Mesodermal cell (in vitro differentiated cells): ENCODE measurements at regions not wholly inside any gene's neighbourhood (a gene's known extent, or its start where the extent isn't known, plus 50 kb on each side); places are given as distances from the start of the nearest gene placed in this dataset.

ENCODE experiments used
- H3K27ac ChIP-seq: 2 replicates; pipeline ENCODE4 v1.7.0; 2013; ENCODE audit warnings: mild to moderate bottlenecking, low read depth, low read length, moderate library complexity; ENCODE audit not compliant: severe bottlenecking
- H3K36me3 ChIP-seq: 2 replicates; pipeline ENCODE4 v1.7.1; 2013; ENCODE audit warnings: mild to moderate bottlenecking, low read length, moderate library complexity; ENCODE audit not compliant: control insufficient read depth, insufficient read depth
- H3K4me1 ChIP-seq: one replicate; pipeline ENCODE4 v1.7.1; 2013; ENCODE audit warnings: mild to moderate bottlenecking, low read length; ENCODE audit not compliant: insufficient read depth, control insufficient read depth, poor library complexity, severe bottlenecking
- H3K4me3 ChIP-seq: 2 replicates; pipeline ENCODE4 v1.7.0; 2013; ENCODE audit warnings: low read length, control low read depth, mild to moderate bottlenecking; ENCODE audit not compliant: insufficient read depth, poor library complexity, severe bottlenecking; ENCODE audit errors: extremely low read depth
- H3K9me3 ChIP-seq: 2 replicates; pipeline ENCODE4 v1.7.1; 2013; ENCODE audit warnings: mild to moderate bottlenecking, low read length, moderate library complexity; ENCODE audit not compliant: control insufficient read depth
- WGBS, 2 experiments: methylation state at CpG; one replicate each; pipeline ENCODE4 v1.1.5; 2013; ENCODE audit warnings: missing lambda C conversion rate in 2 of 2; ENCODE audit not compliant: insufficient coverage in 2 of 2; 5-methylcytosine and 5-hydroxymethylcytosine counted together

- H3K4me3 ChIP-seq = no peak overlapping the region
- H3K9me3 ChIP-seq = no peaks in the 10 kb centered on the region
- H3K27ac ChIP-seq = peak overlapping the region; percentile 33
- H3K36me3 ChIP-seq = no peaks in the 10 kb centered on the region
- H3K4me1 ChIP-seq = no peaks in the 10 kb centered on the region
- 53 to 58% methylated on average over 10 to 12 of the region's 15 CpGs for WGBS, 2 experiments
Observed at GRCh38 chr5:173753307-173754168, 134.6 kb upstream of the CPEB4 start.

GRCh38 chr5:173755319-173755718, 132.8 kb upstream of the CPEB4 start:
- H3K36me3 ChIP-seq = no peaks in the 10 kb centered on the region
- 90 to 95% methylated on average over 3 of the region's 3 CpGs for WGBS, 2 experiments
- H3K4me3 ChIP-seq = no peak overlapping the region
- no peaks in the 10 kb centered on the region for H3K9me3 ChIP-seq
- H3K4me1 ChIP-seq = no peaks in the 10 kb centered on the region
- no peak overlapping the region for H3K27ac ChIP-seq

- H3K4me1 ChIP-seq = peaks cover 3% of the 10 kb centered on the region
- no peaks in the 10 kb centered on the region for H3K36me3 ChIP-seq
- no peak overlapping the region for H3K27ac ChIP-seq
- H3K9me3 ChIP-seq = no peaks in the 10 kb centered on the region
- WGBS, 2 experiments = 82 to 86% methylated on average over 10 to 11 of the region's 12 CpGs
- no peak overlapping the region for H3K4me3 ChIP-seq
Observed at GRCh38 chr5:173757403-173758209, 130.5 kb upstream of the CPEB4 start.

- H3K4me3 ChIP-seq = no peak overlapping the region
- WGBS, 2 experiments = 91 to 100% methylated on average over 1 to 2 of the region's 3 CpGs
- peaks cover 13% of the 10 kb centered on the region for H3K4me1 ChIP-seq
- H3K36me3 ChIP-seq = no peaks in the 10 kb centered on the region
- H3K9me3 ChIP-seq = no peaks in the 10 kb centered on the region
- no peak overlapping the region for H3K27ac ChIP-seq
Observed at GRCh38 chr5:173758676-173759075, 129.5 kb upstream of the CPEB4 start.

GRCh38 chr5:173759691-173760090, 128.5 kb upstream of the CPEB4 start:
- Histone ChIP-seq H3K27ac (no peak overlapping the region), H3K4me3 (no peak overlapping the region), H3K4me1 (peaks cover 19% of the 10 kb centered on the region), H3K36me3 (no peaks in the 10 kb centered on the region), H3K9me3 (no peaks in the 10 kb centered on the region)
- 94 to 96% methylated on average over 7 to 8 of the region's 8 CpGs for WGBS, 2 experiments

- 93 to 100% methylated on average over 3 to 4 of the region's 5 CpGs for WGBS, 2 experiments
- Histone ChIP-seq H3K9me3 (no peaks in the 10 kb centered on the region), H3K4me3 (no peak overlapping the region)
Observed at GRCh38 chr5:173760461-173761177, 127.5 kb upstream of the CPEB4 start.

GRCh38 chr5:173761178-173761513, 127.0 kb upstream of the CPEB4 start:
- Histone ChIP-seq H3K9me3 (no peaks in the 10 kb centered on the region), H3K27ac (no peak overlapping the region), H3K4me1 (peaks cover 27% of the 10 kb centered on the region), H3K4me3 (no peak overlapping the region), H3K36me3 (no peaks in the 10 kb centered on the region)
- WGBS, 2 experiments = 71 to 74% methylated on average over 4 of the region's 4 CpGs

More at GRCh38 chr5:173760461-173761177, 127.5 kb upstream of the CPEB4 start:
- H3K27ac ChIP-seq = no peak overlapping the region
- peaks cover 24% of the 10 kb centered on the region for H3K4me1 ChIP-seq
- no peaks in the 10 kb centered on the region for H3K36me3 ChIP-seq

GRCh38 chr5:173762045-173762444, 126.1 kb upstream of the CPEB4 start:
- H3K9me3 ChIP-seq = no peaks in the 10 kb centered on the region
- H3K36me3 ChIP-seq = no peaks in the 10 kb centered on the region
- H3K27ac ChIP-seq = no peak overlapping the region
- WGBS, 2 experiments = 89 to 93% methylated on average over 4 to 5 of the region's 5 CpGs
- H3K4me3 ChIP-seq = no peak overlapping the region
- H3K4me1 ChIP-seq = peaks cover 31% of the 10 kb centered on the region

- 91 to 94% methylated on average over 5 to 7 of the region's 7 CpGs for WGBS, 2 experiments
- Histone ChIP-seq H3K36me3 (no peaks in the 10 kb centered on the region), H3K4me3 (no peak overlapping the region), H3K9me3 (no peaks in the 10 kb centered on the region), H3K27ac (no peak overlapping the region), H3K4me1 (peaks cover 31% of the 10 kb centered on the region)
Observed at GRCh38 chr5:173762930-173763329, 125.2 kb upstream of the CPEB4 start.

- H3K9me3 ChIP-seq = no peaks in the 10 kb centered on the region
- 81 to 89% methylated on average over 6 to 7 of the region's 8 CpGs for WGBS, 2 experiments
- H3K36me3 ChIP-seq = no peaks in the 10 kb centered on the region
- no peak overlapping the region for H3K27ac ChIP-seq
- peaks cover 31% of the 10 kb centered on the region for H3K4me1 ChIP-seq
- no peak overlapping the region for H3K4me3 ChIP-seq
Observed at GRCh38 chr5:173763410-173763809, 124.7 kb upstream of the CPEB4 start.
